GM12878 (cell line): ENCODE measurements at regions not wholly inside any gene's neighbourhood (a gene's known extent, or its start where the extent isn't known, plus 50 kb on each side); places are given as distances from the start of the nearest gene placed in this dataset.

Experiments
- ASH2L ChIP-seq: fragments of 300-600, 200-600 bp; sonication (generic); IDR thresholded peaks from 2 replicates; pipeline ENCODE4 v1.6.1; 2017; ENCODE audit warnings: low read depth, mild to moderate bottlenecking, borderline replicate concordance
- CBX5 ChIP-seq: sonication (generic); IDR thresholded peaks from 2 replicates; pipeline ENCODE4 v1.6.1; 2016; ENCODE audit warnings: low read depth, moderate library complexity, mild to moderate bottlenecking, inconsistent platforms
- CREB1 ChIP-seq: IDR thresholded peaks from 2 replicates; pipeline ENCODE4 v1.6.1; 2012; ENCODE audit warnings: low read depth, mild to moderate bottlenecking, inconsistent platforms
- FOXM1 ChIP-seq: IDR thresholded peaks from 2 replicates; pipeline ENCODE4 v1.6.1; 2012; ENCODE audit warnings: low read depth, mild to moderate bottlenecking, inconsistent platforms, low read length, moderate library complexity
- JUND ChIP-seq: IDR thresholded peaks from 2 replicates; pipeline ENCODE4 v1.6.1; 2012; ENCODE audit warnings: low read depth, mild to moderate bottlenecking, low read length, improper control_type of control experiment, moderate library complexity
- MTA2 ChIP-seq: fragments of 450-650 bp; IDR thresholded peaks from 2 replicates; pipeline ENCODE4 v1.6.1; 2016; ENCODE audit warnings: low read depth, mild to moderate bottlenecking, moderate library complexity
- NFYB ChIP-seq: IDR thresholded peaks from 2 replicates; pipeline ENCODE4 v1.6.1; 2011; ENCODE audit warnings: low read depth, mild to moderate bottlenecking, low read length, improper control_type of control experiment, moderate library complexity; ENCODE audit not compliant: insufficient read depth
- NR2C1 ChIP-seq: fragments of 450-650 bp; IDR thresholded peaks from 2 replicates; pipeline ENCODE4 v1.6.1; 2017; ENCODE audit warnings: antibody characterized with exemption, mild to moderate bottlenecking, moderate library complexity
- NRF1 ChIP-seq: conservative IDR thresholded peaks from 2 replicates; pipeline ENCODE4 v1.6.1; 2011; ENCODE audit warnings: mild to moderate bottlenecking, low read depth, low read length, improper control_type of control experiment
- POLR2AphosphoS5 ChIP-seq: IDR thresholded peaks from 2 replicates; pipeline ENCODE4 v1.6.1; 2011; ENCODE audit warnings: mild to moderate bottlenecking, low read length, inconsistent platforms
- ZNF274 ChIP-seq: IDR thresholded peaks from one replicate; pipeline ENCODE4 v1.8.0; 2011; ENCODE audit not compliant: insufficient read length, insufficient read depth
- TF ChIP-seq, protein P1 (sequence below): fragments of 450-650 bp; conservative IDR thresholded peaks from 2 replicates; pipeline ENCODE4 v1.6.1; 2017; ENCODE audit warnings: mild to moderate bottlenecking, moderate library complexity
- TF ChIP-seq, protein P2 (sequence below): fragments of 150-350 bp; IDR thresholded peaks from 2 replicates; pipeline ENCODE4 v1.6.1; 2016; ENCODE audit warnings: low read depth, low read length
- TF ChIP-seq, protein P3 (sequence below): IDR thresholded peaks from 2 replicates; pipeline ENCODE4 v1.6.1; 2012; ENCODE audit warnings: low read depth, low read length, improper control_type of control experiment
- TF ChIP-seq, protein P4 (sequence below): IDR thresholded peaks from 2 replicates; pipeline ENCODE4 v1.6.1; 2012; ENCODE audit warnings: low read depth, low read length, improper control_type of control experiment
- TF ChIP-seq, protein P5 (sequence below): fragments of 450-650 bp; IDR thresholded peaks from 2 replicates; pipeline ENCODE4 v1.6.1; 2017; ENCODE audit warnings: low read depth, mild to moderate bottlenecking, moderate library complexity
- TF ChIP-seq, protein P6 (sequence below): IDR thresholded peaks from 2 replicates; pipeline ENCODE4 v1.6.1; 2011; ENCODE audit warnings: low read depth, low read length, improper control_type of control experiment, borderline replicate concordance
- TF ChIP-seq, protein P7 (sequence below): fragments of 150-350 bp; IDR thresholded peaks from 2 replicates; pipeline ENCODE4 v1.6.1; 2014; ENCODE audit warnings: mild to moderate bottlenecking, low read depth, low read length

DNA sequence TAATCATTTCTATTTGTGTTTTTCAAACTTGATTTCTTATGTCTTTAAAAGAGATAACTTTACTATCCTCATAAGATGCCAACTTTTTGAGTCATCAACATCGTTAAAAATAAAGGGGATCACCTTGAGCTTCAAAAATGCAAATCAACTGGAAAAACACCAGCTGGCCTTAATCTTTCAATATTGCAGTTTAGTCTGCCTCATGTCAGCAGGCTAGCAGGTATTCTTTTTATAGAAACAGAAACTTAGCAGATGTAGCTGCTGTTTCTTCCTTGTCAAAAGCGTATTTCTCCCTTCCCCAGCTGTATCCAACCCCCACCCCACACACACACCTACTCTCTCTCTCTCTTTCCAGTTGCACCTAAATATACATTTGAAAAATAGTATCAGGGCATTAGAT lies 154.1 kb upstream of the ZNF804A start (continued):
- TF ChIP-seq, protein P1, sequence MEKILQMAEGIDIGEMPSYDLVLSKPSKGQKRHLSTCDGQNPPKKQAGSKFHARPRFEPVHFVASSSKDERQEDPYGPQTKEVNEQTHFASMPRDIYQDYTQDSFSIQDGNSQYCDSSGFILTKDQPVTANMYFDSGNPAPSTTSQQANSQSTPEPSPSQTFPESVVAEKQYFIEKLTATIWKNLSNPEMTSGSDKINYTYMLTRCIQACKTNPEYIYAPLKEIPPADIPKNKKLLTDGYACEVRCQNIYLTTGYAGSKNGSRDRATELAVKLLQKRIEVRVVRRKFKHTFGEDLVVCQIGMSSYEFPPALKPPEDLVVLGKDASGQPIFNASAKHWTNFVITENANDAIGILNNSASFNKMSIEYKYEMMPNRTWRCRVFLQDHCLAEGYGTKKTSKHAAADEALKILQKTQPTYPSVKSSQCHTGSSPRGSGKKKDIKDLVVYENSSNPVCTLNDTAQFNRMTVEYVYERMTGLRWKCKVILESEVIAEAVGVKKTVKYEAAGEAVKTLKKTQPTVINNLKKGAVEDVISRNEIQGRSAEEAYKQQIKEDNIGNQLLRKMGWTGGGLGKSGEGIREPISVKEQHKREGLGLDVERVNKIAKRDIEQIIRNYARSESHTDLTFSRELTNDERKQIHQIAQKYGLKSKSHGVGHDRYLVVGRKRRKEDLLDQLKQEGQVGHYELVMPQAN = no peak
- TF ChIP-seq, protein P2, sequence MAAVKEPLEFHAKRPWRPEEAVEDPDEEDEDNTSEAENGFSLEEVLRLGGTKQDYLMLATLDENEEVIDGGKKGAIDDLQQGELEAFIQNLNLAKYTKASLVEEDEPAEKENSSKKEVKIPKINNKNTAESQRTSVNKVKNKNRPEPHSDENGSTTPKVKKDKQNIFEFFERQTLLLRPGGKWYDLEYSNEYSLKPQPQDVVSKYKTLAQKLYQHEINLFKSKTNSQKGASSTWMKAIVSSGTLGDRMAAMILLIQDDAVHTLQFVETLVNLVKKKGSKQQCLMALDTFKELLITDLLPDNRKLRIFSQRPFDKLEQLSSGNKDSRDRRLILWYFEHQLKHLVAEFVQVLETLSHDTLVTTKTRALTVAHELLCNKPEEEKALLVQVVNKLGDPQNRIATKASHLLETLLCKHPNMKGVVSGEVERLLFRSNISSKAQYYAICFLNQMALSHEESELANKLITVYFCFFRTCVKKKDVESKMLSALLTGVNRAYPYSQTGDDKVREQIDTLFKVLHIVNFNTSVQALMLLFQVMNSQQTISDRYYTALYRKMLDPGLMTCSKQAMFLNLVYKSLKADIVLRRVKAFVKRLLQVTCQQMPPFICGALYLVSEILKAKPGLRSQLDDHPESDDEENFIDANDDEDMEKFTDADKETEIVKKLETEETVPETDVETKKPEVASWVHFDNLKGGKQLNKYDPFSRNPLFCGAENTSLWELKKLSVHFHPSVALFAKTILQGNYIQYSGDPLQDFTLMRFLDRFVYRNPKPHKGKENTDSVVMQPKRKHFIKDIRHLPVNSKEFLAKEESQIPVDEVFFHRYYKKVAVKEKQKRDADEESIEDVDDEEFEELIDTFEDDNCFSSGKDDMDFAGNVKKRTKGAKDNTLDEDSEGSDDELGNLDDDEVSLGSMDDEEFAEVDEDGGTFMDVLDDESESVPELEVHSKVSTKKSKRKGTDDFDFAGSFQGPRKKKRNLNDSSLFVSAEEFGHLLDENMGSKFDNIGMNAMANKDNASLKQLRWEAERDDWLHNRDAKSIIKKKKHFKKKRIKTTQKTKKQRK = no peak
- TF ChIP-seq MTA2 (peak; percentile 91), CREB1 (peak; percentile 39; the same call in 1 of the 2 replicates), NFYB (no peak), NRF1 (no peak), ZNF274 (no peak), CBX5 (0 out of 2 replicates have a peak, but pooled peaks have one; percentile 73), ASH2L (no peak), JUND (peak; percentile 18; the same call in 1 of the 2 replicates), NR2C1 (no peak), POLR2AphosphoS5 (no peak), FOXM1 (peak; percentile 64)
- TF ChIP-seq, protein P3, sequence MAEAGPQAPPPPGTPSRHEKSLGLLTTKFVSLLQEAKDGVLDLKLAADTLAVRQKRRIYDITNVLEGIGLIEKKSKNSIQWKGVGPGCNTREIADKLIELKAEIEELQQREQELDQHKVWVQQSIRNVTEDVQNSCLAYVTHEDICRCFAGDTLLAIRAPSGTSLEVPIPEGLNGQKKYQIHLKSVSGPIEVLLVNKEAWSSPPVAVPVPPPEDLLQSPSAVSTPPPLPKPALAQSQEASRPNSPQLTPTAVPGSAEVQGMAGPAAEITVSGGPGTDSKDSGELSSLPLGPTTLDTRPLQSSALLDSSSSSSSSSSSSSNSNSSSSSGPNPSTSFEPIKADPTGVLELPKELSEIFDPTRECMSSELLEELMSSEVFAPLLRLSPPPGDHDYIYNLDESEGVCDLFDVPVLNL = no peak
- TF ChIP-seq, protein P4, sequence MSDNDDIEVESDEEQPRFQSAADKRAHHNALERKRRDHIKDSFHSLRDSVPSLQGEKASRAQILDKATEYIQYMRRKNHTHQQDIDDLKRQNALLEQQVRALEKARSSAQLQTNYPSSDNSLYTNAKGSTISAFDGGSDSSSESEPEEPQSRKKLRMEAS = no peak; the same call in 1 of the 2 replicates
- TF ChIP-seq, protein P5, sequence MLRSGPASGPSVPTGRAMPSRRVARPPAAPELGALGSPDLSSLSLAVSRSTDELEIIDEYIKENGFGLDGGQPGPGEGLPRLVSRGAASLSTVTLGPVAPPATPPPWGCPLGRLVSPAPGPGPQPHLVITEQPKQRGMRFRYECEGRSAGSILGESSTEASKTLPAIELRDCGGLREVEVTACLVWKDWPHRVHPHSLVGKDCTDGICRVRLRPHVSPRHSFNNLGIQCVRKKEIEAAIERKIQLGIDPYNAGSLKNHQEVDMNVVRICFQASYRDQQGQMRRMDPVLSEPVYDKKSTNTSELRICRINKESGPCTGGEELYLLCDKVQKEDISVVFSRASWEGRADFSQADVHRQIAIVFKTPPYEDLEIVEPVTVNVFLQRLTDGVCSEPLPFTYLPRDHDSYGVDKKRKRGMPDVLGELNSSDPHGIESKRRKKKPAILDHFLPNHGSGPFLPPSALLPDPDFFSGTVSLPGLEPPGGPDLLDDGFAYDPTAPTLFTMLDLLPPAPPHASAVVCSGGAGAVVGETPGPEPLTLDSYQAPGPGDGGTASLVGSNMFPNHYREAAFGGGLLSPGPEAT = peak; percentile 81
- TF ChIP-seq, protein P6, sequence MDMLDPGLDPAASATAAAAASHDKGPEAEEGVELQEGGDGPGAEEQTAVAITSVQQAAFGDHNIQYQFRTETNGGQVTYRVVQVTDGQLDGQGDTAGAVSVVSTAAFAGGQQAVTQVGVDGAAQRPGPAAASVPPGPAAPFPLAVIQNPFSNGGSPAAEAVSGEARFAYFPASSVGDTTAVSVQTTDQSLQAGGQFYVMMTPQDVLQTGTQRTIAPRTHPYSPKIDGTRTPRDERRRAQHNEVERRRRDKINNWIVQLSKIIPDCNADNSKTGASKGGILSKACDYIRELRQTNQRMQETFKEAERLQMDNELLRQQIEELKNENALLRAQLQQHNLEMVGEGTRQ = no peak
- TF ChIP-seq, protein P7, sequence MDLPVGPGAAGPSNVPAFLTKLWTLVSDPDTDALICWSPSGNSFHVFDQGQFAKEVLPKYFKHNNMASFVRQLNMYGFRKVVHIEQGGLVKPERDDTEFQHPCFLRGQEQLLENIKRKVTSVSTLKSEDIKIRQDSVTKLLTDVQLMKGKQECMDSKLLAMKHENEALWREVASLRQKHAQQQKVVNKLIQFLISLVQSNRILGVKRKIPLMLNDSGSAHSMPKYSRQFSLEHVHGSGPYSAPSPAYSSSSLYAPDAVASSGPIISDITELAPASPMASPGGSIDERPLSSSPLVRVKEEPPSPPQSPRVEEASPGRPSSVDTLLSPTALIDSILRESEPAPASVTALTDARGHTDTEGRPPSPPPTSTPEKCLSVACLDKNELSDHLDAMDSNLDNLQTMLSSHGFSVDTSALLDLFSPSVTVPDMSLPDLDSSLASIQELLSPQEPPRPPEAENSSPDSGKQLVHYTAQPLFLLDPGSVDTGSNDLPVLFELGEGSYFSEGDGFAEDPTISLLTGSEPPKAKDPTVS = no peak
